GM19328 (cell line): ENCODE measurements at regions not wholly inside any gene's neighbourhood (a gene's known extent, or its start where the extent isn't known, plus 50 kb on each side); places are given as distances from the start of the nearest gene placed in this dataset.

Experiments
- ATAC-seq: cut with Tn5 transposase; IDR thresholded peaks from one replicate; pipeline ENCODE4 v1.9.1; 2021; ENCODE audit warnings: mild to moderate bottlenecking, moderate library complexity; ENCODE audit not compliant: unreplicated experiment

- ATAC-seq, result no peak
Observed at GRCh38 chr2:161090411-161090810, 69.8 kb upstream of the TANK start.

- ATAC-seq, result no peak
Observed at GRCh38 chr2:161095314-161095713, 64.9 kb upstream of the TANK start.

GRCh38 chr2:161096336-161096735 is 63.9 kb upstream of the TANK start:
- no peak for ATAC-seq

- ATAC-seq, result no peak
Observed at GRCh38 chr2:161097157-161097556, 63.1 kb upstream of the TANK start.

- no peak for ATAC-seq
Observed at GRCh38 chr2:161100211-161100895, 59.9 kb upstream of the TANK start.

GRCh38 chr2:161101406-161101805 is 58.8 kb upstream of the TANK start:
- ATAC-seq, result no peak

- no peak for ATAC-seq
Observed at GRCh38 chr2:161102770-161103450, 57.3 kb upstream of the TANK start.

- no peak for ATAC-seq
Observed at GRCh38 chr2:161103451-161103831, 56.8 kb upstream of the TANK start.

- ATAC-seq, result peak; percentile 86
Observed at GRCh38 chr2:161104054-161104553, 56.1 kb upstream of the TANK start.

GRCh38 chr2:161107265-161107664 is 53.0 kb upstream of the TANK start:
- no peak for ATAC-seq
